ENCODE measurements at regions not wholly inside any gene's neighbourhood (a gene's known extent, or its start where the extent isn't known, plus 50 kb on each side); places are given as distances from the start of the nearest gene placed in this dataset.

GRCh38 chr3:102183623-102184022, 251.2 kb upstream of the ZPLD1 start:
- TF ChIP-seq EP300 (conservative IDR thresholded peaks at IDR 0.05; ENCODE audit: poor library complexity, severe bottlenecking) (no peak), CTCF (IDR thresholded peaks at IDR 0.05; ENCODE audit: poor library complexity, severe bottlenecking) (no peak), POLR2AphosphoS5 (IDR thresholded peaks at IDR 0.05) (no peak)
